Keratinocyte (primary cell): ENCODE measurements at regions not wholly inside any gene's neighbourhood (a gene's known extent, or its start where the extent isn't known, plus 50 kb on each side); places are given as distances from the start of the nearest gene placed in this dataset.

Experiments
- DNase-seq: peaks from one replicate; pipeline ENCODE4 v3.0.0-alpha.2; 2011; ENCODE audit warnings: low read depth, missing footprints, low spot score
- FAIRE-seq: peaks from 2 replicates; lab custom pipeline; 2011; peaks lifted over from hg19 to GRCh38; lab: Jason Lieb, UNC
- H2AFZ ChIP-seq: 2 replicates; pipeline ENCODE4 v1.6.0; 2012; ENCODE audit warnings: low read length, control low read depth, inconsistent platforms; ENCODE audit not compliant: control insufficient read depth
- H3K27ac ChIP-seq: 2 replicates; pipeline ENCODE4 v1.5.1; 2011; ENCODE audit warnings: low read length; ENCODE audit not compliant: control insufficient read depth, insufficient read depth
- H3K27me3 ChIP-seq: 3 replicates; pipeline ENCODE4 v1.6.0; 2011; ENCODE audit warnings: low read length; ENCODE audit not compliant: control insufficient read depth, insufficient read depth; ENCODE audit errors: extremely low read depth
- H3K36me3 ChIP-seq, 2 experiments: 2 replicates in 1 of 2; 3 replicates in 1 of 2; pipeline ENCODE4 v1.5.1; 2011; ENCODE audit warnings: low read length in 2 of 2, mild to moderate bottlenecking in 1 of 2; ENCODE audit not compliant: control insufficient read depth in 2 of 2, insufficient read depth in 2 of 2; ENCODE audit errors: extremely low read depth in 1 of 2
- H3K4me1 ChIP-seq: 3 replicates; pipeline ENCODE4 v1.5.1; 2011; ENCODE audit warnings: low read length; ENCODE audit not compliant: control insufficient read depth, insufficient read depth; ENCODE audit errors: extremely low read depth
- H3K4me2 ChIP-seq: 3 replicates; pipeline ENCODE4 v1.6.0; 2011; ENCODE audit warnings: low read depth, low read length; ENCODE audit not compliant: control insufficient read depth, insufficient read depth; ENCODE audit errors: extremely low read depth
- H3K4me3 ChIP-seq, 3 experiments: fragments of 200-600 bp in 1 of 3; sonication (generic) in 1 of 3; 2 replicates in 2 of 3; 3 replicates in 1 of 3; pipeline ENCODE4 v1.5.1; 2011 to 2016; ENCODE audit warnings: low read length in 3 of 3, mild to moderate bottlenecking in 3 of 3, control low read depth in 2 of 3, inconsistent platforms in 1 of 3, low read depth in 1 of 3, mixed read lengths in 1 of 3, mixed run types in 1 of 3, moderate library complexity in 1 of 3; ENCODE audit not compliant: control insufficient read depth in 2 of 3, insufficient read depth in 2 of 3; ENCODE audit errors: extremely low read depth in 1 of 3
- H3K79me2 ChIP-seq: 2 replicates; pipeline ENCODE4 v1.6.0; 2012; ENCODE audit warnings: low read length; ENCODE audit not compliant: control insufficient read depth, insufficient read depth
- H3K9ac ChIP-seq: 3 replicates; pipeline ENCODE4 v1.6.0; 2011; ENCODE audit warnings: low read length; ENCODE audit not compliant: control insufficient read depth, insufficient read depth; ENCODE audit errors: extremely low read depth
- H3K9me1 ChIP-seq: 3 replicates; pipeline ENCODE4 v1.6.0; 2011; ENCODE audit warnings: low read length; ENCODE audit not compliant: control insufficient read depth, insufficient read depth; ENCODE audit errors: extremely low read depth
- H3K9me3 ChIP-seq: 2 replicates; pipeline ENCODE4 v1.5.1; 2012; ENCODE audit warnings: low read depth, low read length; ENCODE audit not compliant: control insufficient read depth
- H4K20me1 ChIP-seq: 3 replicates; pipeline ENCODE4 v1.6.0; 2011; ENCODE audit warnings: low read length; ENCODE audit not compliant: control insufficient read depth, insufficient read depth; ENCODE audit errors: extremely low read depth
- EZH2 ChIP-seq: IDR thresholded peaks from one replicate; pipeline ENCODE4 v1.6.1; 2012; ENCODE audit warnings: inconsistent platforms, mild to moderate bottlenecking, low read length, moderate library complexity
- dilution Hi-C: fragments of 300-500 bp; cut with MboI; formaldehyde crosslinking; loops from one replicate; pipeline ENCODE4 v1.7.0; 2020; ENCODE audit warnings: low sequenced_read_pairs; ENCODE audit not compliant: extremely low pct_ligation_motif_present
- TF ChIP-seq, protein P1 (sequence below), 3 experiments: IDR thresholded peaks in 1 of 3; conservative IDR thresholded peaks in 1 of 3; optimal IDR thresholded peaks in 1 of 3; 2 replicates in 2 of 3; 3 replicates in 1 of 3; pipeline versions ENCODE3 to v1.5.1; 2011; ENCODE audit warnings: low read length in 3 of 3, mild to moderate bottlenecking in 3 of 3, moderate library complexity in 2 of 3, control low read depth in 1 of 3, inconsistent platforms in 1 of 3; ENCODE audit not compliant: insufficient read depth in 2 of 3; ENCODE audit errors: extremely low read depth in 1 of 3

DNA sequence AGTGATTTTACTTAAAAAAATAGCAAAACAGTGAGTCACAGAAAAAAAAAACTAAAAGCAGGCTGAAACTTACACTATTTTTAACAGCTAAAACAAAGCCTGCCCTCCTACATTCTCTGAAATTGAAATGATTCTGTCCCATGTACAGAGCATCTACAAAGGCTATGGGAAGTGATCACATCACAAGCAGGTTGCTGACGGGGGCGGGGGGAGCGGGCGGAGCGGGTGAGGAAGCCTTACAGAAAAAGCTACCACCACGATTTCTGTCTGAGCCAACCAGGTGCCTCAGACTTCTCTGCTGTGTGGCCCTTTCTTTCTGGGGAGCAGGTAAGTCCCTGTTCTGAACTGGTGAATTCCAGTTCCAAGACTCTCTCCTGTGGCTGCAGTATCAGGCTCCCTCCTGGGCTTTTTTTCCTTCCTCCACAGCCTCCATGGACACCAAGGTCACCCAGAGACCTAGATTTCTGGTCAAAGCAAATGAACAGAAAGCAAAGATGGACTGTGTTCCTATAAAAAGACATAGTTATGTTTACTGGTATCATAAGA is 104.9 kb downstream of the ANKRD18B start:
- dilution Hi-C loops, result no loop called here
- H2AFZ ChIP-seq, result no peak overlapping the region

DNA sequence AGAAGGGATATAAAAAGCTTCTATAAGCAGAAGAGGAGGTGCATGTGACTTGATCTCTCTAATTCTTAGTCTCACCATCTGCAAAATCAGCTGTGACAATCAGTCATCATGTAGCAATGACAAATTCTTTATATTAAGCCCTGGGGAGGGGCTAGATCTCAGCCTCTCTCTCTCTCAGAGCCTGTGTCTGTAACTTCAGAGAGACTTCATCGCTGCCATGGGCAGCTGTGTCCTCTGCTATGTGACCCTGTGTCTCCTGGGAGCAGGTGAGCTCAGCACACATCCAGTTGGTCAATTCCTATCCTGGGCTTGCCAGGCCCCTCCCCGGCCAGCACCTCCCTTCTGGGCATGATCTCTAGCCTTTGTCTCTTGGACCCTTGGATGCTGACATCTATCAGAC is 109.6 kb downstream of the ANKRD18B start:
- no peaks in the 10 kb centered on the region for H4K20me1 ChIP-seq
- no peaks in the 10 kb centered on the region for H3K4me1 ChIP-seq
- no peak overlapping the region for H3K4me2 ChIP-seq
- no peak overlapping the region for H3K4me3 ChIP-seq
- H3K36me3 ChIP-seq, result no peaks in the 10 kb centered on the region
- no peaks in the 10 kb centered on the region for H3K79me2 ChIP-seq
- no peaks in the 10 kb centered on the region for H3K9me3 ChIP-seq
- DNase-seq (no peak), FAIRE-seq (no peak)
- dilution Hi-C loops, result no loop called here
- TF ChIP-seq, protein P1, sequence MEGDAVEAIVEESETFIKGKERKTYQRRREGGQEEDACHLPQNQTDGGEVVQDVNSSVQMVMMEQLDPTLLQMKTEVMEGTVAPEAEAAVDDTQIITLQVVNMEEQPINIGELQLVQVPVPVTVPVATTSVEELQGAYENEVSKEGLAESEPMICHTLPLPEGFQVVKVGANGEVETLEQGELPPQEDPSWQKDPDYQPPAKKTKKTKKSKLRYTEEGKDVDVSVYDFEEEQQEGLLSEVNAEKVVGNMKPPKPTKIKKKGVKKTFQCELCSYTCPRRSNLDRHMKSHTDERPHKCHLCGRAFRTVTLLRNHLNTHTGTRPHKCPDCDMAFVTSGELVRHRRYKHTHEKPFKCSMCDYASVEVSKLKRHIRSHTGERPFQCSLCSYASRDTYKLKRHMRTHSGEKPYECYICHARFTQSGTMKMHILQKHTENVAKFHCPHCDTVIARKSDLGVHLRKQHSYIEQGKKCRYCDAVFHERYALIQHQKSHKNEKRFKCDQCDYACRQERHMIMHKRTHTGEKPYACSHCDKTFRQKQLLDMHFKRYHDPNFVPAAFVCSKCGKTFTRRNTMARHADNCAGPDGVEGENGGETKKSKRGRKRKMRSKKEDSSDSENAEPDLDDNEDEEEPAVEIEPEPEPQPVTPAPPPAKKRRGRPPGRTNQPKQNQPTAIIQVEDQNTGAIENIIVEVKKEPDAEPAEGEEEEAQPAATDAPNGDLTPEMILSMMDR (optimal IDR thresholded peaks at IDR 0.05 in 1 of 3, IDR thresholded peaks at IDR 0.05 in 1 of 3, conservative IDR thresholded peaks at IDR 0.05 in 1 of 3; ENCODE audit: extremely low read depth in 1 of 3, insufficient read depth in 2 of 3, low read length in 3 of 3), result no peak
- no peak overlapping the region for H3K9ac ChIP-seq
- no peak overlapping the region for H2AFZ ChIP-seq
- no peak overlapping the region for H3K27ac ChIP-seq
- H3K9me1 ChIP-seq, result no peaks in the 10 kb centered on the region
- H3K27me3 ChIP-seq, result peaks cover 37% of the 10 kb centered on the region

More for the DNA sequence above, 104.9 kb downstream of the ANKRD18B start:
- no peak overlapping the region for H3K9ac ChIP-seq
- H3K79me2 ChIP-seq, result no peaks in the 10 kb centered on the region
- peaks cover 15% of the 10 kb centered on the region for H3K27me3 ChIP-seq
- no peak for DNase-seq
- no peak overlapping the region for H3K27ac ChIP-seq
- H3K4me3 ChIP-seq, result no peak overlapping the region
- TF ChIP-seq, protein P1 (optimal IDR thresholded peaks at IDR 0.05 in 1 of 3, IDR thresholded peaks at IDR 0.05 in 1 of 3, conservative IDR thresholded peaks at IDR 0.05 in 1 of 3; ENCODE audit: extremely low read depth in 1 of 3, insufficient read depth in 2 of 3, low read length in 3 of 3), result no peak
- no peak for TF ChIP-seq EZH2
- H4K20me1 ChIP-seq, result no peaks in the 10 kb centered on the region
- H3K9me3 ChIP-seq, result no peaks in the 10 kb centered on the region
- no peak for FAIRE-seq
- no peaks in the 10 kb centered on the region for H3K9me1 ChIP-seq
- no peaks in the 10 kb centered on the region for H3K36me3 ChIP-seq
- no peak overlapping the region for H3K4me2 ChIP-seq
- peaks cover under 1% of the 10 kb centered on the region for H3K4me1 ChIP-seq
